Fibroblast of skin of right quadriceps (primary cell): ENCODE measurements at regions not wholly inside any gene's neighbourhood (a gene's known extent, or its start where the extent isn't known, plus 50 kb on each side); places are given as distances from the start of the nearest gene placed in this dataset.

Source experiments
- DNase-seq: peaks from one replicate; pipeline ENCODE4 v3.0.0-alpha.2; 2013

DNA sequence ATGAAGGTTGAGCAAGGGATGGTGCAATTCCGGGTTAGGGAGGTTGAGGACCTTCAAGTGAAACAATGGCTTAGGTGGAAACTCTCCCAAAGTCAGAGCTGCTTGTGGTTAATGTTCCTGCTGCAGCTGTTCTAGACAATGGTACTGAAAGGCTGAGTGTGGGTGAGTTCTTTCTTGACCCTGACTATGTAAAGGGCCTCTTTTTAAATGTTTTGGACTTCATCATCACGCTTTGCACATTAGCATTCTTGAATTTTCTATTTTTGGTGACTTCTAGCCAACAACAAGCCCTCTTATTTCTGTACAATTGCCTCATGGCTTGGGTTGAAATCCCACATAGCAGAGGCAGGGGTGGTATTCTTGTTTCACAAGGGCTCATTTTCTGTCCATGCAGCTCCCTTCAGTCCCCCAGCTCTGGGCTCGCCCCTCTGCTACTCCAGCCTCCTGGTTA lies 136.3 kb upstream of the ANKRD55 start:
- no peak for DNase-seq

DNA sequence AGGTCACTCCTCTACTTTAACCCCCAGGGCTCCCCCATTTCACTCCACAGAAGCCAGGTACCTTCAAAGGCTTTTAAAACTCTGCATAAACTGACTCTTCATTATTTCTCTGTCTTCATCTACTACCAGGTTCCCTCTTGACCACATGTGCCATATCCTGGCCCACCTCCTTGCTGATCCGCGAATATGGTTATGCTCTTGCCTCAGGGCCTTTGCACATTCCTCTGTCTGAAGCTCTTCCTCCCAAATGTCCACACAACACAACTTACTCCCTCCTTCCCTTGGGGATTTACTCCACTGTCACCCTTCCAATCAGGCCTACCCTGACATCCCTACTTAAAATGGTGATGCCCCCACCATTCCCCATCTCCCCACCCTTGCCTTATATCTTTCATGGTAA lies 134.6 kb upstream of the ANKRD55 start:
- no peak for DNase-seq

DNA sequence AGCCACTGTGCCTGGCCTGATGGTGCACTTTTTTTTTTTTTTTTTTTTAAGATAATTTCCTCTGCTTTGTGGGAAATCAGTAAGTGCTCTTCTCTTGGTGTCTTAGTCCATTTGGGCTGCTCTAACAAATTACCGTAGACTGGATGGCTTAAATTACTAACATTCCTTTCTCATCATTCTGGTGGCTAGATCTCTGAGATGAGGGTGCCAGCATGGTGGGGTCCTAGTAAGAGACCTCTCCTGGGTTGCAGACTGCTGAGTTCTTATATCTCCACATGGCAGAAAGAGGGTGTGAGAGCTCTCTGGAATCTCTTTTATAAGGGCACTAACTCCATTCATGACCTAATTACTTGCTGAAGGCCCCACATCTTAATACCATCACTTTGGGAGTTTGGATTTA lies 133.9 kb upstream of the ANKRD55 start:
- no peak for DNase-seq

DNA sequence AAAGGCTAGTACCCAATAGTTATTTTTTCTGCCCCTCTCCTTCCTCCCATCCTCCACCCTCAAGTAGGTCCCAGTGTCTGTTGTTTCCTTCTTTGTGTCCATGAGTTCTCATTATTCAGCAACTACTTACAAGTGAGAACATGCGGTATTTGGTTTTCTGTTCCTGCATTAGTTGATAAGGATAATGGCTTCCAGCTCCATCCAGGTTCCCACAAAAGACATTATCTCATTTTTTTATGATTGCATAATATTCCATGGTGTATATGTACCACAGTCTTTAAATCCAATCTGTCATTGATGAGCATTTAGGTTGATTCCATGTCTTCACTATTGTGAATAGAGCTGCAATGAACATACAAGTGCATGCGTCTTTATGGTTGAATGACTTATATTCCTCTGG lies 128.3 kb upstream of the ANKRD55 start:
- DNase-seq: no peak

DNA sequence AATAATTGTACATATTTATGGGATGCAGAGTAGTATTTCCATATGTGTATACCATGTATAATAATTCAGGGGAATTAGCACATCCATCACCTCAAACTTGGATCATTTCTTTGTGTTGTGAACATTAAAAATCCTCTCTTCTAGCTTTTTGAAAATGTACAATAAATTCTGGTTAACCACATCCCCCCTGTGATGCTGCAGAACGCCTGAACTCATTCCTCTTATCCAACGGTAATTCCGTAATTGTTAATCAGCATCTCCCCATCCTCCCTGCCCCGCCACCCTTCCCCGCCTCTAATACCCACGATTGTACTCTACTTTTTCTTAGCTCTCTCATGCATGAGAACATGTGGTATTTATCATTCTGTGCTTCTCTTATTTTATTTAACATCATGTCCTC lies 127.7 kb upstream of the ANKRD55 start:
- peak; percentile 86 for DNase-seq

DNA sequence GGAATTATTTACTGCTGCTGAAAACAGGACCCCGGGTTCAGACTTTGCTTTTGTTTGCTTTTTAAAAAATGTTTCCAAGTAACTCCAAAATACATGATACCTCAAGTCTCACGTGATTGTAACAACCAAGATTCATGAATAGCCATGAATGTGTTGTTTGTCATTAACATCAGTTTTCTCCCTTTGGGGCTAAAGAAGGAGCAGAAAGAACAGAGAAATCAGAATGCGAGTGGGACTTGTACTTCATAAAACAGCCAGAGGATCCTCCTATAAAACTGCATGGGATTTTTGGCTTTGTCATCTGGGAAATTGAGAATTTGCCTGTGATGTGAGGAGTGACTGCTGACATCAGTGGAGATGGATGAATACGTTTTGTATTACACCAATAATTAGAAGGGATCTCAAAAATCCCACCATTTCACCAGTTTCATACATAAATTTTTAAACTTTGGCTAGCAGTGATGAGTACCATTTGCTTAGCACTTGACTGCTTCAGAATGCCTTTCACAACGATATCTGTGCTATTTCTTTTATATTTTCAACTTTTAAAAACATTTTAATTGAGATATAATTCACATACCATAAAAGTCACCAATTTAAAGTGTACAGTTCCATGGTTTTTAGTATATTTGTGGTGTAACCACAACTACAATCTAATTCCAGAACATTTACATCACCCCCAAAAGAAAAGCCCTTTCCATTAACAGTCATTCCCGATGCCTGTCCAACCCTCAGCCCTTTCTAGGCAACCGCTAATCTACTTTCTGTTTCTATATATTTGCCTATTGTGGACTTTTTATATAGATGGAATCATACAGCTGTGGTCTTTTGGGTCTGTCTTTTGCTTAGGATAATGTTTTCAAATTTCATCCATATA lies 126.9 kb upstream of the ANKRD55 start:
- DNase-seq: peak; percentile 81

- DNase-seq: no peak
These were observed 125.9 kb upstream of the ANKRD55 start for GRCh38 chr5:56358703-56359681.

DNA sequence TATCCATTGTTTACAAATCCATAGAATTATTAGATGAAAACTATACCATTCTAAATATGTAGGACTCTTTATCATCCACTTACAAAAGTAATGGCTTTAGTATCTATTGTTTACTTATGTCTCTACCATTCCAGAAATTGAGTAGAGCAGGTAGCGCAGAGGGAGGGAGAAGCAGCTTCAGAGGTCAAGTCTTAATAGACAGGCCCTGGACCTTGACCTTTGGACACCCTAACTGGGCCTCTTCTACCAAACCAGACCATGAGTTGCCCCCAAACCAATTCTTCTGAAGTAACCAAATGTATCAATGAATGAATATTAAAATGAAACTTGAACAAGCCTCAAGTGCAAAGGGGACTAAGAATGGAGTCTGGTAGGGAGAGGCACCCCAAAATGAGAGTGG lies 124.9 kb upstream of the ANKRD55 start:
- no peak for DNase-seq

GRCh38 chr5:56357426-56357825 lies 124.3 kb upstream of the ANKRD55 start:
- DNase-seq: no peak

DNA sequence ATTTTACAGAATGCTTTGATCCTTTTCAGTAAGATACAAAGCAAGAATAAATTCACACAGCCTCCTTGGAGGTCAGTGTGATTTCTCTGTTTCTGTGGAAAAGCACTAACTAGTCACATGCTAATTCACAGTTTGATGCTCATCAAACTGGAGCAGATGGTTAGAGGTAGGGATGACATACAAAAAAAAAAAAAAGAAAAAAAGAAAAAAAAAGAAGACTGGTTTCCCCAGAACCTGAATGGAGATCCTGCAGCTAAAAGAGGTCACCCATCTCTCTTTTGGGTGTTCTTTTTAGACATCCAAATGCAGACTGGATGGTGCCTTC lies 123.7 kb upstream of the ANKRD55 start:
- no peak for DNase-seq

GRCh38 chr5:56356121-56356835 lies 123.1 kb upstream of the ANKRD55 start:
- no peak for DNase-seq

DNA sequence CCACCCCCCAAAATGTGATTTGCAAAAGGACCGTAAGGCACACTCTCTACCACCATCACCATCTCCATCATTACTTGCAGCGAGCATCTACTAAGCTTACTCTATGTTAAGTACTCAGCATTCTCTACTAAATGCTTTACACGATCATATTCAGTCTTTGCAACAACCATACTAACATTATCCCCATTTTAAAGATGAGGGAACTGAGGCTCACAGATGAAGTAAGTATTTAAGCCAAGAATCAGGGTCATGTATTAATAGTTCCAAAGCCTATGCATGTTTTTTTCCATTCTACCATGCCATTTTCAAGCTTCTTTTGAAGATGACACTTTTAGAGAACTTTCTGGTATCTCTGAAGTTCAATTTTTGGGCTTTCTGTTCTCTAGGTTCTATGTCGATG lies 121.7 kb upstream of the ANKRD55 start:
- DNase-seq: no peak

DNA sequence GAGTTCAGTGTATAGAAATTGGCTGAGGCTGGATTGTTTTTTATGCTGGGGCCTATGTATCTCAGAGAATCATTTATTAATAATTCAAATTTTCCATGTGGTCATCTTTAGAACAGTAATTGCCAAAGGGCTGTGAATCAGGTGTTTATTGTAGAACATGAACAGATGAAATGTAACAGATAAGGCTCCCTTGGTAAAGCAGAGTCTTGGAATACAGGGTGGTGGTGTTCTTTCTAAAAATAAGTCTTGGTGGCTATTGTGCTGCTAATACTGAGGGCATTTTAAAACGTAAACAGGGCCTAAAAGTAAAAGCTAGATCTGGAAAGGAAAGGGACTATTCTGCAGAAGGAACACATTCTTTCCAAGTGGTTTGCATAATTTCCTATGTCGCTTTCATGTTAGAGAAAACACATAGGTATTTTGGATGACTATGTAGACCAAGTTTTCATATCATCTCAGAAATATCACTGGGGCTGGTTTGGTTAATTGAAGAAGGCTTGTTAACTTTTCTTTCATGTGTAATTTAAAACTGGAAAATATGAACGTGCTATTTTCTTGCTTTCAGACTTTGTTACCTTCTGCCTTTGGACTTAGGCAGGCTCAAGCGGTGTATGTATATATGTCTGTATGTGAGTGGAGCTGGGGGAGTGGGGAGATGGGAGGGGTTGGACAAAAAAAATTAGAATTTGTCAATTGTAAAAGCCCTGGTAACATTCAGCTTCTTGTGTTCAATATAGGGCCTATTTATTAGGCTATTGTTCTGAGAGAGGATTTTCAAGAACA lies 119.9 kb upstream of the ANKRD55 start:
- DNase-seq: no peak

- DNase-seq: peak; percentile 75
These were observed 117.6 kb upstream of the ANKRD55 start for GRCh38 chr5:56350597-56351170.

- DNase-seq: no peak
These were observed 117.0 kb upstream of the ANKRD55 start for GRCh38 chr5:56350011-56350596.

GRCh38 chr5:56349461-56349860 lies 116.3 kb upstream of the ANKRD55 start:
- no peak for DNase-seq

DNA sequence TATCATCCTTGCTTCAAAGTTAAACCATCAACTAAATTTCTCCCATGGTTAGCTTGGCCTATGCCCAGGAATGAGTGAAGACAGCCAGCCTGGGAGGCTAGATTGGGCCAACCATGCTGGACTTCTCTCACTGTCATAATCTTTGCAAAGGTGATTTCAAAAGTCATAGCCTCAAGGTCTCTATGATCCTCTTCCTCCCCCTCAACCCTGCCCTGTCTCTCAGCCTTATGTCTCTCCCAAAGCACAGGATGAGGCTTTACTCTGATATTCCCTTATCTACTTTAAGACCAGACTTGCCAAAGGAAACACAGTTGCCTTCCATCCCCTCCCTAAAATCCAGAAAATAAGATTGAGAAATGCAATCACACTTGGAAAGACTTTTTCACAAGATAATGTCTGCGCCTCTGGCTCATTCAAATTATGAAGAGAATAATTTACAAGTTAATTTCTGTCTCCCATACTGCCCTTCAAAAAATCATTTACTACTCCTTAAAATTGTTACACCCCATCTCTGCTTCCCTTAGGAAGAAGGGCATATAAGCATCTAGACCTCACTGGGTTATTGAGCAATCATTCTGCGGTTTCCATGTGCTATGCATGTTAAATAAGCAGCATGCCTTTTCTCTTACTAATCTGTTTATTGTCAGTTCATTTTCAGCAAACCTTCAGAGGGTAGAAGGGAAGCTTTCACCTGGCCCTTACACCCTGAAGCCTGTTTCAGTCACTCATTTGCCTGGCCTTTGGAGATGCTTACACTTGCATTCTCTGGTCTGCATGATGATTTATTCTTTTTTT lies 113.8 kb upstream of the ANKRD55 start:
- DNase-seq: peak; percentile 93

GRCh38 chr5:56346044-56346710 lies 113.0 kb upstream of the ANKRD55 start:
- DNase-seq: no peak

GRCh38 chr5:56345352-56345751 lies 112.2 kb upstream of the ANKRD55 start:
- DNase-seq: no peak

GRCh38 chr5:56344594-56344993 lies 111.5 kb upstream of the ANKRD55 start:
- DNase-seq: no peak
